NB4 (cell line): ENCODE measurements at regions not wholly inside any gene's neighbourhood (a gene's known extent, or its start where the extent isn't known, plus 50 kb on each side); places are given as distances from the start of the nearest gene placed in this dataset.

Experiments
- CTCF ChIP-seq: IDR thresholded peaks from one replicate; pipeline ENCODE4 v1.5.1; 2012; ENCODE audit warnings: low read depth, low read length
- MAX ChIP-seq: IDR thresholded peaks from 2 replicates; pipeline ENCODE4 v1.6.1; 2011; ENCODE audit warnings: low read depth, low read length
- MYC ChIP-seq: IDR thresholded peaks from 2 replicates; pipeline ENCODE4 v1.6.1; 2011; ENCODE audit warnings: low read depth, low read length
- POLR2A ChIP-seq: IDR thresholded peaks from 2 replicates; pipeline ENCODE4 v1.6.1; 2011; ENCODE audit warnings: mild to moderate bottlenecking; ENCODE audit not compliant: insufficient read length; ENCODE audit errors: extremely low read depth

GRCh38 chr3:83169473-83169872 is 1408.0 kb upstream of the GBE1 start:
- TF ChIP-seq CTCF (no peak), POLR2A (no peak), MAX (no peak), MYC (no peak)
